ENCODE measurements at regions not wholly inside any gene's neighbourhood (a gene's known extent, or its start where the extent isn't known, plus 50 kb on each side); places are given as distances from the start of the nearest gene placed in this dataset.
"Not testable (repeated sequence)": the region's sequence is repeated elsewhere in the genome, so short reads cannot be mapped to it uniquely, and the experiment has no call there.

DNA sequence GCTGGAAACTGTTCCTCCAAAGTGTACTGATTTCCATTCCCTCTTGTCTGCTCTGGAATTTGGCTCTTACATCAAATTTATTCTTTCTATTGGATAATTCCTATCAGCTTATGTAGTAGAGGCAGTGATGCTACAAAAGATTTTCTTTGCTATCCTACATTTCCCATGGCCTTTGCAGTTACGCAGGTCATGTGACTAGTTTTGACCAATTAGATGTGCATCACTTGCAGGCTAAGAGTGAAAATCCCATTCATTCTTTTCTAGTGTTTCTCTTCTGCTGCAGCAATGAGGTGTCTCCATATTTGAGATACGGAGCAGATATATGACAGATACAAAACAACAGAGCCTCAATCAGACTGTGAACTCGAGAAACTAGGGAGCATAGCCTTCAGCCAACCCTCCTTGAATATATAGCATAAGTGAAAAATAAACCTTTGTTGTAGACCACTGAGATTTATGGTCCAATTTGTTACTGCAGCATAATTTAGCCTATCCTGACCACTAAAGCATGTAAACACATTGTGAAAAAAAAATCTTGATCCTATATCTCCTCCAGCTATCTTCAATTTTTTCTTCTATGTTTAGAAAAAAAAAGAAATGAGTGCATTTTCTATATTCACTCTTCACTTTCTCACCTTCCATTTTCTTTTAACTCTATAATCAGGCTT lies 102.0 kb downstream of the HNMT start:
- Histone ChIP-seq H3K4me3 (ENCODE audit: low read depth, low read length) (no peak overlapping the region), H3K27me3 (ENCODE audit: control insufficient read depth, insufficient read depth, low read length) (no peaks in the 10 kb centered on the region), H3K9me3 (ENCODE audit: control insufficient read depth, insufficient read depth, low read length) (no peaks in the 10 kb centered on the region), H3K27ac (ENCODE audit: low read depth, low read length) (no peak overlapping the region)
- POLR2A ChIA-PET = no interaction called here
- DNase-seq (ENCODE audit: low read depth, low spot score) = no peak
- CTCF ChIA-PET = interaction anchor here (0.5 kb wide), 1 partner anchor 155 kb away, joined by 4 read pairs; no protein-coding TSS in a partner anchor
- TF ChIP-seq, protein P1, sequence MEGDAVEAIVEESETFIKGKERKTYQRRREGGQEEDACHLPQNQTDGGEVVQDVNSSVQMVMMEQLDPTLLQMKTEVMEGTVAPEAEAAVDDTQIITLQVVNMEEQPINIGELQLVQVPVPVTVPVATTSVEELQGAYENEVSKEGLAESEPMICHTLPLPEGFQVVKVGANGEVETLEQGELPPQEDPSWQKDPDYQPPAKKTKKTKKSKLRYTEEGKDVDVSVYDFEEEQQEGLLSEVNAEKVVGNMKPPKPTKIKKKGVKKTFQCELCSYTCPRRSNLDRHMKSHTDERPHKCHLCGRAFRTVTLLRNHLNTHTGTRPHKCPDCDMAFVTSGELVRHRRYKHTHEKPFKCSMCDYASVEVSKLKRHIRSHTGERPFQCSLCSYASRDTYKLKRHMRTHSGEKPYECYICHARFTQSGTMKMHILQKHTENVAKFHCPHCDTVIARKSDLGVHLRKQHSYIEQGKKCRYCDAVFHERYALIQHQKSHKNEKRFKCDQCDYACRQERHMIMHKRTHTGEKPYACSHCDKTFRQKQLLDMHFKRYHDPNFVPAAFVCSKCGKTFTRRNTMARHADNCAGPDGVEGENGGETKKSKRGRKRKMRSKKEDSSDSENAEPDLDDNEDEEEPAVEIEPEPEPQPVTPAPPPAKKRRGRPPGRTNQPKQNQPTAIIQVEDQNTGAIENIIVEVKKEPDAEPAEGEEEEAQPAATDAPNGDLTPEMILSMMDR (IDR thresholded peaks at IDR 0.05; ENCODE audit: low read depth, low read length) = no peak

- no peaks in the 10 kb centered on the region for H3K9me3 ChIP-seq (ENCODE audit: control insufficient read depth, insufficient read depth, low read length)
- no peak overlapping the region for H3K27ac ChIP-seq (ENCODE audit: low read depth, low read length)
- TF ChIP-seq, protein P1 (IDR thresholded peaks at IDR 0.05; ENCODE audit: low read depth, low read length) = no peak
- ChIA-PET CTCF (no interaction called here), POLR2A (no interaction called here)
- H3K27me3 ChIP-seq (ENCODE audit: control insufficient read depth, insufficient read depth, low read length) = no peaks in the 10 kb centered on the region
- no peak for DNase-seq (ENCODE audit: low read depth, low spot score)
- H3K4me3 ChIP-seq (ENCODE audit: low read depth, low read length) = no peak overlapping the region
Measured at GRCh38 chr2:138066841-138067240, 102.6 kb downstream of the HNMT start.

DNA sequence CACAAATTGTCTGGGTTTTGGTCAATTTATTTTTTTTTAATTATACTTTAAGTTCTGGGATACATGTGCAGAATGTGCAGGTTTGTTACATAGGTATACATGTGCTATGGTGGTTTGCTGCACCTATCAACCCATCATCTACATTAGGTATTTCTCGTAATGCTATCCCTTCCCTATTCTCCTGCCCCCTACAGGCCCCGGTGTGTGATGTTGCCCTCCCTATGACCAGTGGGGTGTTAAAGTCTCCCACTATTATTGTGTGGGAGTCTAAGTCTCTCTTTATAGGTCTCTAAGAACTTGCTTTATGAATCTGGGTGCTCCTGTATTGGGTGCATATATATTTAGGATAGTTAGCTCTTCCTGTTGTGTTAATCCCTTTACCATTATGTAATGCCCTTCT lies 104.4 kb downstream of the HNMT start:
- CTCF ChIA-PET; H3K4me3 ChIP-seq (ENCODE audit: low read depth, low read length); H3K27ac ChIP-seq (ENCODE audit: low read depth, low read length); POLR2A ChIA-PET; H3K9me3 ChIP-seq (ENCODE audit: control insufficient read depth, insufficient read depth, low read length); H3K27me3 ChIP-seq (ENCODE audit: control insufficient read depth, insufficient read depth, low read length); DNase-seq (ENCODE audit: low read depth, low spot score): not testable (repeated sequence)

GRCh38 chr2:138071042-138071719 lies 106.9 kb downstream of the HNMT start:
- H3K4me3 ChIP-seq (ENCODE audit: low read depth, low read length); H3K27me3 ChIP-seq (ENCODE audit: control insufficient read depth, insufficient read depth, low read length); H3K9me3 ChIP-seq (ENCODE audit: control insufficient read depth, insufficient read depth, low read length); POLR2A ChIA-PET; CTCF ChIA-PET; DNase-seq (ENCODE audit: low read depth, low spot score); H3K27ac ChIP-seq (ENCODE audit: low read depth, low read length): not testable (repeated sequence)

GRCh38 chr2:138071720-138072719 lies 107.7 kb downstream of the HNMT start:
- Histone ChIP-seq H3K9me3 (ENCODE audit: control insufficient read depth, insufficient read depth, low read length) (no peaks in the 10 kb centered on the region), H3K27me3 (ENCODE audit: control insufficient read depth, insufficient read depth, low read length) (no peaks in the 10 kb centered on the region), H3K4me3 (ENCODE audit: low read depth, low read length) (no peak overlapping the region), H3K27ac (ENCODE audit: low read depth, low read length) (no peak overlapping the region)
- TF ChIP-seq, protein P1 (IDR thresholded peaks at IDR 0.05; ENCODE audit: low read depth, low read length) = no peak
- POLR2A ChIA-PET = interaction anchor here (0.6 to 1.1 kb wide), 3 partner anchors 13 to 143 kb away, joined by 3 to 8 read pairs (median 3); partner anchors contain the start of gene HNMT
- DNase-seq (ENCODE audit: low read depth, low spot score) = no peak
- CTCF ChIA-PET = no interaction called here
